ENCODE measurements at regions not wholly inside any gene's neighbourhood (a gene's known extent, or its start where the extent isn't known, plus 50 kb on each side); places are given as distances from the start of the nearest gene placed in this dataset.

DNA sequence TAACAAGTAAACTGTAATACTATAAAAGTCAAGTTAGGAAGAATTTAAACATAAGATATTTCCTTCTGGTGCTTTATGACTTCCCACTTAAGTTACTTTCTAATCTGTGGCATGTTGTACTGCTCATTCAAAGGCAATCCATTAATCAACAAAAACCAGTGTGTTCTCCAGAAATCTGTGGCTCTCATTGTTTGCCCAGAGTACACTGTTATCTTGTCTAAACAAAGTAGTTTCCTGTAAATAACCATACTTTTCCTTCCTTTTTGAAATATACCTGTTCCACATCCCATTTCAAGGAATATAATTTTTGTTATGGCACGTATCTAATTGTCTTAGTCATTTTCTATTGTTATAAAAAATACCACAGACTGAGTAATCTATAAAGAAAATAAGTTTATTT, 184.1 kb downstream of the CCER1 start:
- TF ChIP-seq, protein P1, sequence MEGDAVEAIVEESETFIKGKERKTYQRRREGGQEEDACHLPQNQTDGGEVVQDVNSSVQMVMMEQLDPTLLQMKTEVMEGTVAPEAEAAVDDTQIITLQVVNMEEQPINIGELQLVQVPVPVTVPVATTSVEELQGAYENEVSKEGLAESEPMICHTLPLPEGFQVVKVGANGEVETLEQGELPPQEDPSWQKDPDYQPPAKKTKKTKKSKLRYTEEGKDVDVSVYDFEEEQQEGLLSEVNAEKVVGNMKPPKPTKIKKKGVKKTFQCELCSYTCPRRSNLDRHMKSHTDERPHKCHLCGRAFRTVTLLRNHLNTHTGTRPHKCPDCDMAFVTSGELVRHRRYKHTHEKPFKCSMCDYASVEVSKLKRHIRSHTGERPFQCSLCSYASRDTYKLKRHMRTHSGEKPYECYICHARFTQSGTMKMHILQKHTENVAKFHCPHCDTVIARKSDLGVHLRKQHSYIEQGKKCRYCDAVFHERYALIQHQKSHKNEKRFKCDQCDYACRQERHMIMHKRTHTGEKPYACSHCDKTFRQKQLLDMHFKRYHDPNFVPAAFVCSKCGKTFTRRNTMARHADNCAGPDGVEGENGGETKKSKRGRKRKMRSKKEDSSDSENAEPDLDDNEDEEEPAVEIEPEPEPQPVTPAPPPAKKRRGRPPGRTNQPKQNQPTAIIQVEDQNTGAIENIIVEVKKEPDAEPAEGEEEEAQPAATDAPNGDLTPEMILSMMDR (IDR thresholded peaks at IDR 0.05): no peak
- TF ChIP-seq POLR2A (IDR thresholded peaks at IDR 0.05) (no peak), EP300 (IDR thresholded peaks at IDR 0.05) (no peak)

Measured in sigmoid colon (tissue), 4 donors.